ENCODE measurements at regions not wholly inside any gene's neighbourhood (a gene's known extent, or its start where the extent isn't known, plus 50 kb on each side); places are given as distances from the start of the nearest gene placed in this dataset.

- no peaks in the 10 kb centered on the region for H3K36me3 ChIP-seq (ENCODE audit: control insufficient read depth, insufficient read depth, low read length)
- no peak overlapping the region for H3K4me3 ChIP-seq (ENCODE audit: low read depth, low read length)
- no peak overlapping the region for H3K27ac ChIP-seq (ENCODE audit: low read depth, low read length)
- peaks cover 6% of the 10 kb centered on the region; the same call in 1 of the 2 replicates for H3K4me1 ChIP-seq (ENCODE audit: control insufficient read depth, insufficient read depth, low read length)
- H3K9ac ChIP-seq (ENCODE audit: low read depth, low read length): no peak overlapping the region
- H3K27me3 ChIP-seq (ENCODE audit: control insufficient read depth, insufficient read depth, low read length): no peaks in the 10 kb centered on the region
- no peaks in the 10 kb centered on the region for H3K9me3 ChIP-seq (ENCODE audit: control insufficient read depth, insufficient read depth, low read length)
These were observed 136.1 kb downstream of the KCTD12 start for GRCh38 chr13:76750126-76750525.

- H3K36me3 ChIP-seq (ENCODE audit: control insufficient read depth, insufficient read depth, low read length): no peaks in the 10 kb centered on the region
- no peaks in the 10 kb centered on the region for H3K27me3 ChIP-seq (ENCODE audit: control insufficient read depth, insufficient read depth, low read length)
- H3K9me3 ChIP-seq (ENCODE audit: control insufficient read depth, insufficient read depth, low read length): no peaks in the 10 kb centered on the region
- H3K4me3 ChIP-seq (ENCODE audit: low read depth, low read length): no peak overlapping the region
- peaks cover 7% of the 10 kb centered on the region; the same call in 1 of the 2 replicates for H3K4me1 ChIP-seq (ENCODE audit: control insufficient read depth, insufficient read depth, low read length)
- H3K9ac ChIP-seq (ENCODE audit: low read depth, low read length): no peak overlapping the region
- H3K27ac ChIP-seq (ENCODE audit: low read depth, low read length): no peak overlapping the region
These were observed 140.7 kb downstream of the KCTD12 start for GRCh38 chr13:76745261-76746200.

GRCh38 chr13:76741624-76742023 is 144.6 kb downstream of the KCTD12 start:
- H3K4me1 ChIP-seq (ENCODE audit: control insufficient read depth, insufficient read depth, low read length): peaks cover 7% of the 10 kb centered on the region; the same call in 1 of the 2 replicates
- H3K4me3 ChIP-seq (ENCODE audit: low read depth, low read length): no peak overlapping the region
- H3K27ac ChIP-seq (ENCODE audit: low read depth, low read length): no peak overlapping the region
- H3K9me3 ChIP-seq (ENCODE audit: control insufficient read depth, insufficient read depth, low read length): no peaks in the 10 kb centered on the region
- H3K9ac ChIP-seq (ENCODE audit: low read depth, low read length): no peak overlapping the region
- H3K27me3 ChIP-seq (ENCODE audit: control insufficient read depth, insufficient read depth, low read length): no peaks in the 10 kb centered on the region
- no peaks in the 10 kb centered on the region for H3K36me3 ChIP-seq (ENCODE audit: control insufficient read depth, insufficient read depth, low read length)

- Histone ChIP-seq H3K9ac (ENCODE audit: low read depth, low read length) (no peak overlapping the region), H3K4me1 (ENCODE audit: control insufficient read depth, insufficient read depth, low read length) (peaks cover 7% of the 10 kb centered on the region; the same call in 1 of the 2 replicates), H3K36me3 (ENCODE audit: control insufficient read depth, insufficient read depth, low read length) (no peaks in the 10 kb centered on the region), H3K27me3 (ENCODE audit: control insufficient read depth, insufficient read depth, low read length) (no peaks in the 10 kb centered on the region), H3K9me3 (ENCODE audit: control insufficient read depth, insufficient read depth, low read length) (no peaks in the 10 kb centered on the region), H3K27ac (ENCODE audit: low read depth, low read length) (no peak overlapping the region), H3K4me3 (ENCODE audit: low read depth, low read length) (no peak overlapping the region)
These were observed 145.2 kb downstream of the KCTD12 start for GRCh38 chr13:76741046-76741445.

- H3K36me3 ChIP-seq (ENCODE audit: control insufficient read depth, insufficient read depth, low read length): no peaks in the 10 kb centered on the region
- peaks cover 6% of the 10 kb centered on the region for H3K4me1 ChIP-seq (ENCODE audit: control insufficient read depth, insufficient read depth, low read length)
- no peaks in the 10 kb centered on the region for H3K27me3 ChIP-seq (ENCODE audit: control insufficient read depth, insufficient read depth, low read length)
- H3K27ac ChIP-seq (ENCODE audit: low read depth, low read length): no peak overlapping the region
- no peak overlapping the region for H3K4me3 ChIP-seq (ENCODE audit: low read depth, low read length)
- no peak overlapping the region for H3K9ac ChIP-seq (ENCODE audit: low read depth, low read length)
- H3K9me3 ChIP-seq (ENCODE audit: control insufficient read depth, insufficient read depth, low read length): no peaks in the 10 kb centered on the region
These were observed 147.6 kb downstream of the KCTD12 start for GRCh38 chr13:76738616-76739015.

- H3K9me3 ChIP-seq (ENCODE audit: control insufficient read depth, insufficient read depth, low read length): no peaks in the 10 kb centered on the region
- H3K4me3 ChIP-seq (ENCODE audit: low read depth, low read length): no peak overlapping the region
- peaks cover 8% of the 10 kb centered on the region for H3K4me1 ChIP-seq (ENCODE audit: control insufficient read depth, insufficient read depth, low read length)
- no peaks in the 10 kb centered on the region for H3K27me3 ChIP-seq (ENCODE audit: control insufficient read depth, insufficient read depth, low read length)
- no peak overlapping the region for H3K9ac ChIP-seq (ENCODE audit: low read depth, low read length)
- no peaks in the 10 kb centered on the region for H3K36me3 ChIP-seq (ENCODE audit: control insufficient read depth, insufficient read depth, low read length)
- no peak overlapping the region for H3K27ac ChIP-seq (ENCODE audit: low read depth, low read length)
These were observed 148.7 kb downstream of the KCTD12 start for GRCh38 chr13:76737526-76737925.

GRCh38 chr13:76735641-76736040 is 150.6 kb downstream of the KCTD12 start:
- Histone ChIP-seq H3K9me3 (ENCODE audit: control insufficient read depth, insufficient read depth, low read length) (no peaks in the 10 kb centered on the region), H3K4me1 (ENCODE audit: control insufficient read depth, insufficient read depth, low read length) (peaks cover 8% of the 10 kb centered on the region), H3K4me3 (ENCODE audit: low read depth, low read length) (no peak overlapping the region), H3K27me3 (ENCODE audit: control insufficient read depth, insufficient read depth, low read length) (no peaks in the 10 kb centered on the region), H3K27ac (ENCODE audit: low read depth, low read length) (no peak overlapping the region), H3K36me3 (ENCODE audit: control insufficient read depth, insufficient read depth, low read length) (no peaks in the 10 kb centered on the region), H3K9ac (ENCODE audit: low read depth, low read length) (no peak overlapping the region)

- no peak overlapping the region for H3K27ac ChIP-seq (ENCODE audit: low read depth, low read length)
- H3K9me3 ChIP-seq (ENCODE audit: control insufficient read depth, insufficient read depth, low read length): no peaks in the 10 kb centered on the region
- no peaks in the 10 kb centered on the region for H3K36me3 ChIP-seq (ENCODE audit: control insufficient read depth, insufficient read depth, low read length)
- H3K4me1 ChIP-seq (ENCODE audit: control insufficient read depth, insufficient read depth, low read length): peaks cover 8% of the 10 kb centered on the region
- no peaks in the 10 kb centered on the region for H3K27me3 ChIP-seq (ENCODE audit: control insufficient read depth, insufficient read depth, low read length)
- no peak overlapping the region for H3K9ac ChIP-seq (ENCODE audit: low read depth, low read length)
- no peak overlapping the region for H3K4me3 ChIP-seq (ENCODE audit: low read depth, low read length)
These were observed 152.5 kb downstream of the KCTD12 start for GRCh38 chr13:76733671-76734070.

GRCh38 chr13:76732367-76732766 is 153.8 kb downstream of the KCTD12 start:
- H3K9me3 ChIP-seq (ENCODE audit: control insufficient read depth, insufficient read depth, low read length): peaks cover 8% of the 10 kb centered on the region; the same call in 1 of the 2 replicates
- no peak overlapping the region for H3K9ac ChIP-seq (ENCODE audit: low read depth, low read length)
- peaks cover 8% of the 10 kb centered on the region for H3K4me1 ChIP-seq (ENCODE audit: control insufficient read depth, insufficient read depth, low read length)
- H3K36me3 ChIP-seq (ENCODE audit: control insufficient read depth, insufficient read depth, low read length): no peaks in the 10 kb centered on the region
- H3K27me3 ChIP-seq (ENCODE audit: control insufficient read depth, insufficient read depth, low read length): no peaks in the 10 kb centered on the region
- H3K27ac ChIP-seq (ENCODE audit: low read depth, low read length): no peak overlapping the region
- no peak overlapping the region for H3K4me3 ChIP-seq (ENCODE audit: low read depth, low read length)

GRCh38 chr13:76730220-76730619 is 156.0 kb downstream of the KCTD12 start:
- Histone ChIP-seq H3K9ac (ENCODE audit: low read depth, low read length) (no peak overlapping the region), H3K4me1 (ENCODE audit: control insufficient read depth, insufficient read depth, low read length) (peaks cover 16% of the 10 kb centered on the region), H3K36me3 (ENCODE audit: control insufficient read depth, insufficient read depth, low read length) (no peaks in the 10 kb centered on the region), H3K4me3 (ENCODE audit: low read depth, low read length) (no peak overlapping the region), H3K27ac (ENCODE audit: low read depth, low read length) (no peak overlapping the region), H3K27me3 (ENCODE audit: control insufficient read depth, insufficient read depth, low read length) (no peaks in the 10 kb centered on the region), H3K9me3 (ENCODE audit: control insufficient read depth, insufficient read depth, low read length) (peaks cover 8% of the 10 kb centered on the region; the same call in 1 of the 2 replicates)

- Histone ChIP-seq H3K27ac (ENCODE audit: low read depth, low read length) (no peak overlapping the region), H3K4me3 (ENCODE audit: low read depth, low read length) (no peak overlapping the region), H3K9me3 (ENCODE audit: control insufficient read depth, insufficient read depth, low read length) (peaks cover 8% of the 10 kb centered on the region; the same call in 1 of the 2 replicates), H3K27me3 (ENCODE audit: control insufficient read depth, insufficient read depth, low read length) (no peaks in the 10 kb centered on the region), H3K9ac (ENCODE audit: low read depth, low read length) (no peak overlapping the region), H3K4me1 (ENCODE audit: control insufficient read depth, insufficient read depth, low read length) (peaks cover 19% of the 10 kb centered on the region), H3K36me3 (ENCODE audit: control insufficient read depth, insufficient read depth, low read length) (no peaks in the 10 kb centered on the region)
These were observed 156.5 kb downstream of the KCTD12 start for GRCh38 chr13:76729691-76730090.
